SK-N-SH treated with all-trans-retinoic acid at 6 μM for 48 hours (cell line): ENCODE measurements at regions not wholly inside any gene's neighbourhood (a gene's known extent, or its start where the extent isn't known, plus 50 kb on each side); places are given as distances from the start of the nearest gene placed in this dataset.
"Not testable (repeated sequence)": the region's sequence is repeated elsewhere in the genome, so short reads cannot be mapped to it uniquely, and the experiment has no call there.

ENCODE experiments used
- ATAC-seq: fragments of 200-7000 bp; cut with Tn5 transposase; 3 replicates; pipeline ENCODE4 v1.9.1; 2020; ENCODE audit warnings: mild to moderate bottlenecking, moderate library complexity
- ARNTL ChIP-seq: fragments of 450-650 bp; formaldehyde crosslinking; IDR thresholded peaks from 2 replicates; pipeline ENCODE4 v1.5.0; 2020; ENCODE audit warnings: low read depth, mild to moderate bottlenecking, moderate library complexity, borderline replicate concordance
- BACH2 ChIP-seq: fragments of 250-450 bp; sonication (Bioruptor Pico); IDR thresholded peaks from 2 replicates; pipeline ENCODE4 v1.9.0; 2021; ENCODE audit warnings: mild to moderate bottlenecking, borderline replicate concordance
- CSDC2 ChIP-seq: fragments of 250-450 bp; sonication (Bioruptor Pico); IDR thresholded peaks from 2 replicates; pipeline ENCODE4 v1.5.0; 2020; ENCODE audit warnings: mild to moderate bottlenecking, moderate library complexity
- ESRRG ChIP-seq: fragments of 250-450 bp; sonication (Bioruptor Pico); IDR thresholded peaks from 2 replicates; pipeline ENCODE4 v1.6.1; 2021; ENCODE audit warnings: mild to moderate bottlenecking
- GLIS3 ChIP-seq: fragments of 250-450 bp; sonication (Bioruptor Pico); IDR thresholded peaks from 2 replicates; pipeline ENCODE4 v1.5.0; 2020; ENCODE audit warnings: mild to moderate bottlenecking, moderate library complexity
- ISL1 ChIP-seq: fragments of 250-450 bp; sonication (Bioruptor Pico); IDR thresholded peaks from 2 replicates; pipeline ENCODE4 v2.1.2; 2022; ENCODE audit warnings: mild to moderate bottlenecking, moderate library complexity
- PPARA ChIP-seq: fragments of 250-450 bp; sonication (Bioruptor Pico); IDR thresholded peaks from 2 replicates; pipeline ENCODE4 v1.5.0; 2020; ENCODE audit warnings: mild to moderate bottlenecking, borderline replicate concordance
- RARB ChIP-seq: fragments of 250-450 bp; sonication (Bioruptor Pico); IDR thresholded peaks from 2 replicates; pipeline ENCODE4 v1.8.0; 2021; ENCODE audit warnings: mild to moderate bottlenecking, moderate library complexity
- TCF4 ChIP-seq: fragments of 250-450 bp; sonication (Bioruptor Pico); IDR thresholded peaks from 2 replicates; pipeline ENCODE4 v1.8.0; 2021; ENCODE audit warnings: mild to moderate bottlenecking, moderate library complexity, borderline replicate concordance
- TOX ChIP-seq: fragments of 250-450 bp; sonication (Bioruptor Pico); IDR thresholded peaks from 2 replicates; pipeline ENCODE4 v1.8.0; 2021; ENCODE audit warnings: mild to moderate bottlenecking, moderate library complexity, borderline replicate concordance
- ZC3H10 ChIP-seq: fragments of 250-450 bp; sonication (Bioruptor Pico); IDR thresholded peaks from 2 replicates; pipeline ENCODE4 v1.5.1; 2021; ENCODE audit warnings: mild to moderate bottlenecking, moderate library complexity
- ZFP30 ChIP-seq: fragments of 450-650 bp; formaldehyde crosslinking; IDR thresholded peaks from 2 replicates; pipeline ENCODE4 v1.5.0; 2022; ENCODE audit warnings: mild to moderate bottlenecking, moderate library complexity
- ZNF565 ChIP-seq: fragments of 450-650 bp; formaldehyde crosslinking; conservative IDR thresholded peaks from 2 replicates; pipeline ENCODE4 v1.5.0; 2020; ENCODE audit warnings: low read depth, mild to moderate bottlenecking, moderate library complexity
- ZNF70 ChIP-seq: fragments of 450-650 bp; formaldehyde crosslinking; IDR thresholded peaks from 2 replicates; pipeline ENCODE4 v1.5.0; 2020; ENCODE audit warnings: mild to moderate bottlenecking, moderate library complexity
- ZNF8 ChIP-seq: fragments of 450-650 bp; formaldehyde crosslinking; IDR thresholded peaks from 2 replicates; pipeline ENCODE4 v1.5.0; 2020; ENCODE audit warnings: mild to moderate bottlenecking, moderate library complexity
- TF ChIP-seq, protein P1 (sequence below): fragments of 250-450 bp; sonication (Bioruptor Pico); IDR thresholded peaks from 2 replicates; pipeline ENCODE4 v1.5.0; 2020; ENCODE audit warnings: mild to moderate bottlenecking, moderate library complexity
- TF ChIP-seq, protein P2 (sequence below): fragments of 250-450 bp; sonication (Bioruptor Pico); IDR thresholded peaks from 2 replicates; pipeline ENCODE4 v1.5.1; 2021; ENCODE audit warnings: mild to moderate bottlenecking, moderate library complexity
- TF ChIP-seq, protein P3 (sequence below): fragments of 250-450 bp; sonication (Bioruptor Pico); IDR thresholded peaks from 2 replicates; pipeline ENCODE4 v1.8.0; 2020; ENCODE audit warnings: mild to moderate bottlenecking, moderate library complexity, borderline replicate concordance
- TF ChIP-seq, protein P4 (sequence below): fragments of 250-450 bp; sonication (Bioruptor Pico); IDR thresholded peaks from 2 replicates; pipeline ENCODE4 v1.5.1; 2020; ENCODE audit warnings: low read depth, mild to moderate bottlenecking, moderate library complexity

DNA sequence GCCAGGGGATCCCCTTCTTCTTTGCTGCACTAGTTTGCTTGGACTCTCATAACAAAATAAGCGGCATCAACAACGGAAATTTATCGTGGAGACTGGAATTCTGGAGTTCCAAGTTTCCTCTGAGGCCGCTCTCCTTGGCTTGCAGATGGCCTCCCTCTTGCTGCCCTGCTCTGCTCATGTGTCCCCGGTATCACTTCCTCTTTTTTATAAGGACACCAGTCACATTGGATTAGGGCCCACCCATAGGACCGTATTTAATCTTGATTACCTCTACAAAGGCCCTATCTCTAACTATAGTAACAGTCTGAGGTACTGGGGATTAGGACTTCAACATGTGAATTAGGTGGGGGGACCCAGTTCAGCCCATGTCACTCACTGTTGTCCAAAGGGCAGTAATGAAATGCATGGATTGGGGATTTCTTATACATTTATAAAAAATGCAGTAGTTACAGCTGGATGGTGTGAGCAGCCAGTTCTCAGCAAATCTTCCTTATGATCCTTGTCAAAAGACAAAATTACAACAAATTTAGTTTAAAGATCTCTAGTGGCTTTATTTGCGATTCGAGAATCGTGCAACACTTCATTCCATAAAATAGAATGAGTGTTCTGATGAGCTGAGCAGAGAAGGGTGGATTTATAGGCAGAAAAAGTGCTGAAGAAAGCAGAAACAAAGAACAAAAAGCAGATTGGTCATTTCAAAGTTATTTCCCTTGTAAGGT, 59.3 kb upstream of the AKAP12 start:
- no peak for TF ChIP-seq ZC3H10 (CRISPR knock-in tag)
- no peak for TF ChIP-seq ZFP30 (CRISPR knock-in tag)
- TF ChIP-seq ZNF70 (CRISPR knock-in tag): no peak
- no peak for TF ChIP-seq TOX
- TF ChIP-seq, protein P1, sequence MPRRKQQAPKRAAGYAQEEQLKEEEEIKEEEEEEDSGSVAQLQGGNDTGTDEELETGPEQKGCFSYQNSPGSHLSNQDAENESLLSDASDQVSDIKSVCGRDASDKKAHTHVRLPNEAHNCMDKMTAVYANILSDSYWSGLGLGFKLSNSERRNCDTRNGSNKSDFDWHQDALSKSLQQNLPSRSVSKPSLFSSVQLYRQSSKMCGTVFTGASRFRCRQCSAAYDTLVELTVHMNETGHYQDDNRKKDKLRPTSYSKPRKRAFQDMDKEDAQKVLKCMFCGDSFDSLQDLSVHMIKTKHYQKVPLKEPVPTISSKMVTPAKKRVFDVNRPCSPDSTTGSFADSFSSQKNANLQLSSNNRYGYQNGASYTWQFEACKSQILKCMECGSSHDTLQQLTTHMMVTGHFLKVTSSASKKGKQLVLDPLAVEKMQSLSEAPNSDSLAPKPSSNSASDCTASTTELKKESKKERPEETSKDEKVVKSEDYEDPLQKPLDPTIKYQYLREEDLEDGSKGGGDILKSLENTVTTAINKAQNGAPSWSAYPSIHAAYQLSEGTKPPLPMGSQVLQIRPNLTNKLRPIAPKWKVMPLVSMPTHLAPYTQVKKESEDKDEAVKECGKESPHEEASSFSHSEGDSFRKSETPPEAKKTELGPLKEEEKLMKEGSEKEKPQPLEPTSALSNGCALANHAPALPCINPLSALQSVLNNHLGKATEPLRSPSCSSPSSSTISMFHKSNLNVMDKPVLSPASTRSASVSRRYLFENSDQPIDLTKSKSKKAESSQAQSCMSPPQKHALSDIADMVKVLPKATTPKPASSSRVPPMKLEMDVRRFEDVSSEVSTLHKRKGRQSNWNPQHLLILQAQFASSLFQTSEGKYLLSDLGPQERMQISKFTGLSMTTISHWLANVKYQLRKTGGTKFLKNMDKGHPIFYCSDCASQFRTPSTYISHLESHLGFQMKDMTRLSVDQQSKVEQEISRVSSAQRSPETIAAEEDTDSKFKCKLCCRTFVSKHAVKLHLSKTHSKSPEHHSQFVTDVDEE (CRISPR knock-in tag): no peak
- TF ChIP-seq ESRRG (CRISPR knock-in tag): no peak
- TF ChIP-seq CSDC2 (CRISPR knock-in tag): no peak
- no peak for TF ChIP-seq TCF4 (CRISPR knock-in tag)
- no peak for TF ChIP-seq BACH2
- TF ChIP-seq, protein P2, sequence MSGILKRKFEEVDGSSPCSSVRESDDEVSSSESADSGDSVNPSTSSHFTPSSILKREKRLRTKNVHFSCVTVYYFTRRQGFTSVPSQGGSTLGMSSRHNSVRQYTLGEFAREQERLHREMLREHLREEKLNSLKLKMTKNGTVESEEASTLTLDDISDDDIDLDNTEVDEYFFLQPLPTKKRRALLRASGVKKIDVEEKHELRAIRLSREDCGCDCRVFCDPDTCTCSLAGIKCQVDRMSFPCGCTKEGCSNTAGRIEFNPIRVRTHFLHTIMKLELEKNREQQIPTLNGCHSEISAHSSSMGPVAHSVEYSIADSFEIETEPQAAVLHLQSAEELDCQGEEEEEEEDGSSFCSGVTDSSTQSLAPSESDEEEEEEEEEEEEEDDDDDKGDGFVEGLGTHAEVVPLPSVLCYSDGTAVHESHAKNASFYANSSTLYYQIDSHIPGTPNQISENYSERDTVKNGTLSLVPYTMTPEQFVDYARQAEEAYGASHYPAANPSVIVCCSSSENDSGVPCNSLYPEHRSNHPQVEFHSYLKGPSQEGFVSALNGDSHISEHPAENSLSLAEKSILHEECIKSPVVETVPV: no peak
- TF ChIP-seq ZNF565 (CRISPR knock-in tag): no peak
- no peak for TF ChIP-seq ARNTL (CRISPR knock-in tag)
- TF ChIP-seq, protein P3, sequence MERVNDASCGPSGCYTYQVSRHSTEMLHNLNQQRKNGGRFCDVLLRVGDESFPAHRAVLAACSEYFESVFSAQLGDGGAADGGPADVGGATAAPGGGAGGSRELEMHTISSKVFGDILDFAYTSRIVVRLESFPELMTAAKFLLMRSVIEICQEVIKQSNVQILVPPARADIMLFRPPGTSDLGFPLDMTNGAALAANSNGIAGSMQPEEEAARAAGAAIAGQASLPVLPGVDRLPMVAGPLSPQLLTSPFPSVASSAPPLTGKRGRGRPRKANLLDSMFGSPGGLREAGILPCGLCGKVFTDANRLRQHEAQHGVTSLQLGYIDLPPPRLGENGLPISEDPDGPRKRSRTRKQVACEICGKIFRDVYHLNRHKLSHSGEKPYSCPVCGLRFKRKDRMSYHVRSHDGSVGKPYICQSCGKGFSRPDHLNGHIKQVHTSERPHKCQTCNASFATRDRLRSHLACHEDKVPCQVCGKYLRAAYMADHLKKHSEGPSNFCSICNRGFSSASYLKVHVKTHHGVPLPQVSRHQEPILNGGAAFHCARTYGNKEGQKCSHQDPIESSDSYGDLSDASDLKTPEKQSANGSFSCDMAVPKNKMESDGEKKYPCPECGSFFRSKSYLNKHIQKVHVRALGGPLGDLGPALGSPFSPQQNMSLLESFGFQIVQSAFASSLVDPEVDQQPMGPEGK (CRISPR knock-in tag): no peak
- TF ChIP-seq ISL1 (CRISPR knock-in tag): no peak
- ATAC-seq: no peak

DNA sequence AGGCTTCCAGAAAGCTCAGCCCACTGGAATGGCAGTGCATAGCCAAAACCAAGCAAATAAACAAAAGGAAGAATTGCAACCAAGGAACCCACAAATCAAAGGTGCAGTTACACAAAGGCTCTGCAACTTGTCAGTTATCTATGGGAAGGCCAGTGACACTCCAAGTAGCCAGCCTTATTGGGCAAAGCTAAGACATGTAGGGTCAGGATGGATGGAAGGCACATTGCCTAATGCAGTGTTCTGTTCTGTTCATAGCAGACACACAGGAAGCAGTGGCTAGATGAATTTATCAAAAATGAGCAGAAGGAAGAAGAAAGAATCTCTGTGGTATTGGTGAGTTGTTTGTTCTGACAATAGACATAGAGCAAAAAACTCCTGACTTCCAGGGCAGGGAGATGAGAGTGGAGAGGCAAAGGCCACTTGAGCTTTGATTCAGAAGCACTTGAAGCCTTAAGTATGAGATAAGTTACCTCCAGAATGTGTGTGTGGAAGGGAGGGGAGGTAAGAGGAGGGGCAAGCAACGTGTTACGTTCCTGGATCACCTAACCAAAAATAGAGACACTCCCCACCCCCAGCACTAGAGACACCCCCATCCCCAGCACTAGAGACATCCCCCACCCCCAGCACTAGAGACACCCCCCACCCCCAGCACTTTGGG, 57.9 kb upstream of the AKAP12 start:
- no peak for ATAC-seq
- TF ChIP-seq ZNF70 (CRISPR knock-in tag): no peak
- TF ChIP-seq ZNF8 (CRISPR knock-in tag): no peak
- TF ChIP-seq RARB: no peak
- TF ChIP-seq ZC3H10 (CRISPR knock-in tag): no peak
- no peak for TF ChIP-seq TCF4 (CRISPR knock-in tag)
- TF ChIP-seq ESRRG (CRISPR knock-in tag): no peak
- no peak for TF ChIP-seq GLIS3 (CRISPR knock-in tag)
- TF ChIP-seq, protein P3 (CRISPR knock-in tag): no peak
- TF ChIP-seq PPARA (CRISPR knock-in tag): no peak
- no peak for TF ChIP-seq ZNF565 (CRISPR knock-in tag)
- TF ChIP-seq, protein P2: no peak
- TF ChIP-seq ISL1 (CRISPR knock-in tag): no peak
- TF ChIP-seq, protein P4, sequence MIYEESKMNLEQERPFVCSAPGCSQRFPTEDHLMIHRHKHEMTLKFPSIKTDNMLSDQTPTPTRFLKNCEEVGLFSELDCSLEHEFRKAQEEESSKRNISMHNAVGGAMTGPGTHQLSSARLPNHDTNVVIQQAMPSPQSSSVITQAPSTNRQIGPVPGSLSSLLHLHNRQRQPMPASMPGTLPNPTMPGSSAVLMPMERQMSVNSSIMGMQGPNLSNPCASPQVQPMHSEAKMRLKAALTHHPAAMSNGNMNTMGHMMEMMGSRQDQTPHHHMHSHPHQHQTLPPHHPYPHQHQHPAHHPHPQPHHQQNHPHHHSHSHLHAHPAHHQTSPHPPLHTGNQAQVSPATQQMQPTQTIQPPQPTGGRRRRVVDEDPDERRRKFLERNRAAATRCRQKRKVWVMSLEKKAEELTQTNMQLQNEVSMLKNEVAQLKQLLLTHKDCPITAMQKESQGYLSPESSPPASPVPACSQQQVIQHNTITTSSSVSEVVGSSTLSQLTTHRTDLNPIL: no peak
- no peak for TF ChIP-seq CSDC2 (CRISPR knock-in tag)
- no peak for TF ChIP-seq TOX

DNA sequence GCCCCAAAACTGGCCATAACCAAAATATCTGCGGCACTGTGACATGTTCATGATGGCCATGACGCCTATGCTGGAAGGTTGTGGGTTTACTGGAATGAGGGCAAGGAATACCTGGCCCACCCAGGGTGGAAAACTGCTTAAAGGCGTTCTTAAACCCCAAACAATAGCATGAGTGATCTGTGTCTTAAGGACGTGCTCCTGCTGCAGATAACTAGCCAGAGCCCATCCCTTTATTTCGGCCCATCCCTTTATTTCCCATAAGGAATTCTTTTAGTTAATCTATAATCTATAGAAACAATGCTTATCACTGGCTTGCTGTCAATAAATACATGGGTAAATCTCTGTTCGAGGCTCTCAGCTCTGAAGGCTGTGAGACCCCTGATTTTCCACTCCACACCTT, 56.8 kb upstream of the AKAP12 start:
- not testable (repeated sequence) for ATAC-seq
